Fibroblast of skin of scalp (primary cell): ENCODE measurements at regions not wholly inside any gene's neighbourhood (a gene's known extent, or its start where the extent isn't known, plus 50 kb on each side); places are given as distances from the start of the nearest gene placed in this dataset.
A peak's percentile ranks its signal among the peaks of the same experiment; 100 is the strongest.
"Not testable (repeated sequence)": the region's sequence is repeated elsewhere in the genome, so short reads cannot be mapped to it uniquely, and the experiment has no call there.

Experiments
- DNase-seq: peaks from one replicate; pipeline ENCODE4 v3.0.0-alpha.2; 2013

DNA sequence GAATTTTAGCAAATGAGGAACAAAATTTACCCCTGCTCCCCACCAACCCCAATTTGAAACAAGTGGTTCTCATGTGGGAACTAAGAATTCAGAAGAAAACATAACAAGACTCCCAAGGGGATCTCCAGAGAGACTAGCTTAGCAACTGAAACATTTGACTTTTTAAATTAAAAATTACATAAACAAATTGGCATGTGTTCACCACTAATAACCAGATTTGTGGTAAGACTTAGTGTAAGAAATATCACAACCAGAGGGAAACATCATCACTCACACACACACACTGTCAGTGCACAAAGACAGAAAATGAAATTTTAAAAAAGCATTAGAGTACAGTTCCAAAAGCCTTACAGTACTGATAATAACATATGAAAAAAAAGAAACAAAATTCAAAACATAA lies 348.8 kb downstream of the CGGBP1 start:
- DNase-seq = no peak

- DNase-seq = no peak
These were observed 352.6 kb downstream of the CGGBP1 start for GRCh38 chr3:87706176-87706575.

DNA sequence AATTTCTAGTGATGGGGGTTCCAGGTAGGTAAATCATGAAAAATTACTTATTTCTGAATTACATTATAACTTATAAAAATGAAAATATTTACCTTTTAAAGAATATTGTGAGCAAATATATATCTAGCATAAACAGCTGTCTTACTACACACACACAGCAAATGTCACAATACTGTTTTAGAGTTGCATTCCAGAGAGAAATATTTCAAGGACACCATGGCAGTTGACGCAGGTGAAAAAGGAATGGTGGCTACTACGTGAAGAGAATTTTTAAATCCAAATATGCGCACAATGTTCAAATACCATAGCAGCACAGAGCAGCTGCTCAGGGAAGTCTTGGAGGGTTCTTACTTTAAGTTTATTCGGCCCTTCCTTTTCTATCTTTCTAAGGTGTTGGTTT lies 356.2 kb downstream of the CGGBP1 start:
- no peak for DNase-seq

DNA sequence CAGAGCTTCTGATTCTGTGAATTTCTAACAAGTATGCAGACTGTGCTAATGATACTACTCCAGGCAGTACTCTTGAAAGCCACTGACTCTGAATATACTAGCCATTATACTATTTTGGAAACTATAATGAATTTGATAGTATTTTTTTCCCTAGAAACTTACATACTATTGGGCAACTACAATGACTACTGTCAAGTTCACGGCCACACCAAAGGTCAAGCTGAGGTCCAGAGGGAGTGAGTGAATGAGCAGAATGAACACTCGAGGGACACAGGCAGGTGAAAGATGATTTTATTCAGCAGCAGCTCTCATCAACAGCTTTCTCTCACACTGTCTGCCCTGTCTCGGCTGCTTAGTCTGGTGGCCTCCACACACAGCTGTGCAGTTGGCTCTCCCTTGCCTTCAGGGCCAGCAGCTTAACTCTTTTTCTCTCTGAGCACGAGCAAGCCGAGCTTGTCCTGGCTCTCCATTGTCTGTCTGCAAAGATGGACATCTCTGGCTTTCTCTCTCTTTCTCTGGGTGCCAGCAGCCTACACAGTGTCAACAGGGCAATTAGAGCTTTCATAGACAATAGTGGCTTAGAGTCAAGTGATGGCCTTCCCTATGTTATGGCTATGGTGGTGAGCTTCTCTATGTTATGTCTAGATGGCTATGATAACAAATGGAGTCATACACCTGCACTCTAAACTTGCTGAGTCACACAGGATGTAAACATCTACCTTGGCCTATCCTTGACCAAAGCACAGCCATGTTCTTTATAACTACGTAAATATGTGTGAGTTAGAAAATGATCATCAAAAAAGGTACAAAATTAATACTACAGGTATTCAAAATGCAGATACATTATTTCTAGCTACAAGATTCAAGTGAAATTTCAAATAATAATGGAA lies 362.4 kb downstream of the CGGBP1 start:
- no peak for DNase-seq

- DNase-seq = no peak
These were observed 364.1 kb downstream of the CGGBP1 start for GRCh38 chr3:87694678-87695077.

GRCh38 chr3:87691109-87691508 lies 367.7 kb downstream of the CGGBP1 start:
- DNase-seq = no peak

GRCh38 chr3:87678984-87679660 lies 379.7 kb downstream of the CGGBP1 start:
- not testable (repeated sequence) for DNase-seq

GRCh38 chr3:87674397-87675161 lies 384.2 kb downstream of the CGGBP1 start:
- no peak for DNase-seq

GRCh38 chr3:87673132-87673531 lies 385.7 kb downstream of the CGGBP1 start:
- DNase-seq = no peak

- DNase-seq = no peak
These were observed 377.8 kb upstream of the POU1F1 start for GRCh38 chr3:87654184-87654583.

GRCh38 chr3:87653138-87653537 lies 376.8 kb upstream of the POU1F1 start:
- not testable (repeated sequence) for DNase-seq

DNA sequence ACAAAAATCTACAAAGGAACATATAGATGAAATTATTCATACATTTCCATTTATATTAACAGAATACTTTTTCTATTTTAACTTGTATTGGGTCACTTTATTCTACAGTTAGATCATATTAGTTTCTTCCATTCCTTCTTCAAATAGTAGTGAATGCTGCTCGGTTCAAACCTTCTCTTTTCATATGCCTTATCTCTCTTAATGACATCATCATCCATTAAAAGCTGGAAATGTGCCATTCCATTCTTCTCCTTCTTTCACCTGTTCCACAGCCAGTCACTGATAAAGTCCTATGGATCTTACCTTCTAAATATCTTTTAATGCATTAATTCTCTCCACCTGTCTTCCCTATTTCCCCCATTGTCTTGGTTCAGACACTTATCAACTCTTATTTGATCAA lies 358.0 kb upstream of the POU1F1 start:
- DNase-seq = no peak

- DNase-seq = no peak
These were observed 350.9 kb upstream of the POU1F1 start for GRCh38 chr3:87627316-87627715.

GRCh38 chr3:87626546-87626945 lies 350.2 kb upstream of the POU1F1 start:
- no peak for DNase-seq

DNA sequence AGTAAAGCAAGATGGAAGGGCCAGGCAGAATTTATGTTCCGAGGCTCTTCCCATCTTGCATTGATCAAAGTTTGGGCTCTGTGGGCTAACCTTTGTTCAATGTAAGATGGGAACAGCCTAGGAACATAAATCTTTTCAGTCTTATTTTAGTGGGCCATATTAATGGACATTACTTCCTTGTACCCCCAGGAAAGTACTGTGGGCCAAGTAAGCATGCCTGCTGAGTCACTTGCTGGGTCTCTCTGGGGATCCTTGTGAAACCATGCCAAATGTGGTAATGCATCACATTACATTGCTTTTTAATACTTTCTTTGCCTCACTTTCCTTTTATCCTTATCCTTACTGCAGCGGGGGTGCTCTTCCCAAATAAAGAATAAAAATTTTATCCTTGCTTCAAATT lies 349.5 kb upstream of the POU1F1 start:
- peak; percentile 3 for DNase-seq

DNA sequence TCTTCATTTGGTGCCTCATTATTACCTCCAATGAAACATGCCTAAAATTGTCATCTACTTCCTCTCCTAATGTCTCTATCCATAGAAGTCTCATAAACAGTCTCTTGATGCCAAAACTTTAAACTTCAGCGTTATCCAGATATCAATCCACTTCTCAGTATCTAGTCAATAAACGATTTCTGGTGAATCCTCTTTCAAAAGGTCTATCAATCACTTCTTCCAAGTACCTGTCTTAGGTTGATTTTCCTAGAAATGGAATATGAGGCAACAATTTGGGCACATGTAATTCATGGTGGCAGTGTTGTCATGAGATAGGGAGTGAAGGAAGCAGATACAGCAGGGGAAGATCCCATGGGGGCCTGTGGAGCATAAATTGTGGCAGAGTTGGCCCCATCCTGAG lies 348.5 kb upstream of the POU1F1 start:
- no peak for DNase-seq

- no peak for DNase-seq
These were observed 345.3 kb upstream of the POU1F1 start for GRCh38 chr3:87621667-87622066.

- no peak for DNase-seq
These were observed 339.1 kb upstream of the POU1F1 start for GRCh38 chr3:87615506-87615905.

DNA sequence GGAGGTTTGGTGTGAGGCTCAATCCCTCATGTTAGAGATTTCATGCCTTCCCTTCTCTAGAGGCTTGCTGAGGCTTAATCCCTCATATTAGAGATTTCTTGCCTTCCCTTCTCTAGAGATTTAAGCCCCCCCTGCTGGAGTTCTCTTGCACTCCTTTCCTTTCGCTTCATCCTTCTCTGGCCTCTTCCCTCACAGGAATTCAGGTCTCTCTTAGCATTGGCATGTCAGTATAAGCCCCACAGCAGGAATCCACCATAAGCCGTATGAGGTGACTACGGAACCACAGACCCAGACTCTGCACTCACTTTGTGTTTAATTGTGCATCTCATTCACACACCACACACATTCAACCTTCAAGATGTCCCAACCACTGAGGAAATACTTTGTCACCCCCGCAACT lies 338.6 kb upstream of the POU1F1 start:
- no peak for DNase-seq

GRCh38 chr3:87607234-87607633 lies 330.9 kb upstream of the POU1F1 start:
- DNase-seq = no peak

DNA sequence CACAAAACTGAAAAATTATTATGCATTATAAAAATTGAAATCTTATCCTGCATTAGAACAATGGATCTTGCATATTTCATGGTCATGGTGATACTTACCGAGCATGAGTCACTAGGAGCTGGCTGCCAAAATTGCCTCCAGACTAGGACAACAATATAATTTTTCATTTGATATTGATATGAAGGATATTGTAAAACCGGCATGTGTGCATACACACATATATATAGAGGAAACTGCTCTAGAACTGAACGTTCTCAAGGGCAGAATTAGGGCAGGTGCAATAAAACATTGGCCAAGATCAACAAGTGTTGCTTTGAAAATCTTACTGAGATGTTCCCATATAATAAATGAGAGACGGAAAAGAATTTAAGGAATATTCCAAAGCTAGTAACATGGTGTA lies 319.4 kb upstream of the POU1F1 start:
- DNase-seq = no peak

- DNase-seq = no peak
These were observed 304.9 kb upstream of the POU1F1 start for GRCh38 chr3:87581240-87581639.

DNA sequence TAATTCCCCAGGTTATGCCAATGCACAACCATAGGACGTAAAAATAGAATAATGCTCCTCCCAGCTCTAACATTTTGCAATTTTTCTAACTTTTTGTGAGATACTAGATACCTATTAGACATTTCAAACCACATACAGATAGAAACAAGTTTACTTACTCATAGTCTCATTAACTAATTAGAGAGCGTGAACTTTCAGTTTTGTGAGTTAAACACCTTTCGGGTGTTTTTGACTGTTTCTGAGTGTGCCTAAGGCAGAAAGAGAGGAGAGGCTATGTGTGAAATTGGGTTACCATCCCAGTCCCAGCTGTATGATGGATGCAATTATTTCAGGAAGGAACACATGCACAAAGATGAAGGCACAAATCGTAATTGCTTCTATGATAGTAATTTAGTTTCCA lies 300.4 kb upstream of the POU1F1 start:
- DNase-seq = no peak
